ENCODE measurements at regions not wholly inside any gene's neighbourhood (a gene's known extent, or its start where the extent isn't known, plus 50 kb on each side); places are given as distances from the start of the nearest gene placed in this dataset.

GRCh38 chr6:133697666-133698065, 191.2 kb upstream of the TCF21 start:
- DNase-seq, result no peak

GRCh38 chr6:133698272-133698671, 190.6 kb upstream of the TCF21 start:
- no peak for DNase-seq

GRCh38 chr6:133699741-133700385, 189.1 kb upstream of the TCF21 start:
- no peak for DNase-seq

GRCh38 chr6:133701633-133702331, 187.1 kb upstream of the TCF21 start:
- DNase-seq, result no peak

- DNase-seq, result no peak
Observed at GRCh38 chr6:133704371-133704770, 184.5 kb upstream of the TCF21 start.

GRCh38 chr6:133705066-133705465, 183.8 kb upstream of the TCF21 start:
- no peak for DNase-seq

- no peak for DNase-seq
Observed at GRCh38 chr6:133705731-133706130, 183.2 kb upstream of the TCF21 start.

- no peak for DNase-seq
Observed at GRCh38 chr6:133707456-133707855, 181.5 kb upstream of the TCF21 start.

GRCh38 chr6:133710826-133711225, 178.1 kb upstream of the TCF21 start:
- no peak for DNase-seq

GRCh38 chr6:133715270-133715669, 173.6 kb upstream of the TCF21 start:
- DNase-seq, result no peak

GRCh38 chr6:133724726-133725125, 164.2 kb upstream of the TCF21 start:
- no peak for DNase-seq

- no peak for DNase-seq
Observed at GRCh38 chr6:133726188-133726587, 162.7 kb upstream of the TCF21 start.

- DNase-seq, result no peak
Observed at GRCh38 chr6:133730881-133731280, 158.0 kb upstream of the TCF21 start.

- DNase-seq, result no peak
Observed at GRCh38 chr6:133740218-133740617, 148.7 kb upstream of the TCF21 start.

GRCh38 chr6:133740816-133741215, 148.1 kb upstream of the TCF21 start:
- DNase-seq, result no peak

GRCh38 chr6:133741375-133741861, 147.5 kb upstream of the TCF21 start:
- no peak for DNase-seq

- DNase-seq, result no peak
Observed at GRCh38 chr6:133743621-133744020, 145.3 kb upstream of the TCF21 start.

GRCh38 chr6:133746417-133746770, 142.5 kb upstream of the TCF21 start:
- no peak for DNase-seq

GRCh38 chr6:133748628-133749027, 140.3 kb upstream of the TCF21 start:
- no peak for DNase-seq

GRCh38 chr6:133749427-133749826, 139.5 kb upstream of the TCF21 start:
- no peak for DNase-seq

- DNase-seq, result no peak
Observed at GRCh38 chr6:133752129-133752528, 136.8 kb upstream of the TCF21 start.

GRCh38 chr6:133753756-133754155, 135.2 kb upstream of the TCF21 start:
- DNase-seq, result no peak

- no peak for DNase-seq
Observed at GRCh38 chr6:133754298-133754697, 134.6 kb upstream of the TCF21 start.

GRCh38 chr6:133756078-133756695, 132.7 kb upstream of the TCF21 start:
- DNase-seq, result no peak

Data from T-helper 9 cell (primary cell).